AG04449 (cell line): ENCODE measurements at regions not wholly inside any gene's neighbourhood (a gene's known extent, or its start where the extent isn't known, plus 50 kb on each side); places are given as distances from the start of the nearest gene placed in this dataset.
"Not testable (repeated sequence)": the region's sequence is repeated elsewhere in the genome, so short reads cannot be mapped to it uniquely, and the experiment has no call there.

Experiments used
- CTCF ChIA-PET: fragments of 350-600 bp; formaldehyde crosslinking; extraction: SDS; loops from one replicate; lab custom pipeline; 2021; ENCODE audit warnings: antibody characterized with exemption; lab: Yijun Ruan, JAX
- POLR2A ChIA-PET: fragments of 400-600, 350-600 bp; formaldehyde crosslinking; extraction: SDS; loops from one replicate; lab custom pipeline; 2020; ENCODE audit warnings: antibody characterized with exemption, inconsistent platforms; lab: Yijun Ruan, JAX
- DNase-seq: peaks from one replicate; pipeline ENCODE4 v3.0.0-alpha.2; 2010; ENCODE audit warnings: low read depth, low spot score
- H3K4me3 ChIP-seq: 2 replicates; pipeline ENCODE4 v1.5.1; 2011; ENCODE audit warnings: low read depth, mild to moderate bottlenecking, control low read depth, low read length
- CTCF ChIP-seq: IDR thresholded peaks from one replicate; pipeline ENCODE4 v1.5.1; 2011; ENCODE audit warnings: mild to moderate bottlenecking, moderate library complexity, low read length, control low read depth, inconsistent platforms; ENCODE audit not compliant: insufficient read depth; ENCODE audit errors: missing control alignments

GRCh38 chr6:141986457-141986856 lies 146.3 kb upstream of the GJE1 start:
- ChIA-PET POLR2A (no interaction called here), CTCF (interaction anchor here (7.3 to 7.4 kb wide), 2 partner anchors 61 to 128 kb away, joined by 81 to 99 read pairs; no protein-coding TSS in a partner anchor)
- no peak for TF ChIP-seq CTCF
- DNase-seq = no peak
- no peak overlapping the region for H3K4me3 ChIP-seq

GRCh38 chr6:141981190-141981589 lies 151.5 kb upstream of the GJE1 start:
- CTCF ChIA-PET = no interaction called here
- DNase-seq = no peak
- no peak overlapping the region for H3K4me3 ChIP-seq
- POLR2A ChIA-PET = no interaction called here
- TF ChIP-seq CTCF = no peak

- TF ChIP-seq CTCF = no peak
- H3K4me3 ChIP-seq = no peak overlapping the region
- ChIA-PET CTCF (interaction anchor here (1.5 to 1.9 kb wide), 2 partner anchors 11 to 13 kb away, joined by 4 to 10 read pairs; no protein-coding TSS in a partner anchor), POLR2A (no interaction called here)
- no peak for DNase-seq
These were observed 154.9 kb upstream of the GJE1 start for GRCh38 chr6:141977782-141978181.

GRCh38 chr6:141976994-141977393 lies 155.7 kb upstream of the GJE1 start:
- POLR2A ChIA-PET = no interaction called here

GRCh38 chr6:141969768-141970415 lies 162.8 kb upstream of the GJE1 start:
- POLR2A ChIA-PET, CTCF ChIA-PET, H3K4me3 ChIP-seq, DNase-seq: not testable (repeated sequence)

More at GRCh38 chr6:141976994-141977393, 155.7 kb upstream of the GJE1 start:
- no peak for DNase-seq
- CTCF ChIA-PET = no interaction called here
- no peak for TF ChIP-seq CTCF
- no peak overlapping the region for H3K4me3 ChIP-seq

- no peak for TF ChIP-seq CTCF
- no peak for DNase-seq
- H3K4me3 ChIP-seq = no peak overlapping the region
- ChIA-PET POLR2A (no interaction called here), CTCF (interaction anchor here (1.3 kb wide), 1 partner anchor 21 kb away, joined by 3 read pairs; no protein-coding TSS in a partner anchor)
These were observed 163.5 kb upstream of the GJE1 start for GRCh38 chr6:141969201-141969600.

- POLR2A ChIA-PET = no interaction called here
- no peak for TF ChIP-seq CTCF
- no peak overlapping the region for H3K4me3 ChIP-seq
- CTCF ChIA-PET = interaction anchor here (1.3 kb wide), 1 partner anchor 21 kb away, joined by 3 read pairs; no protein-coding TSS in a partner anchor
- no peak for DNase-seq
These were observed 164.1 kb upstream of the GJE1 start for GRCh38 chr6:141968632-141969031.
